T-helper 17 cell (primary cell): ENCODE measurements at regions not wholly inside any gene's neighbourhood (a gene's known extent, or its start where the extent isn't known, plus 50 kb on each side); places are given as distances from the start of the nearest gene placed in this dataset.

ENCODE experiments used
- ATAC-seq: fragments of 150-1000 bp; cut with Tn5 transposase; 2 replicates; pipeline ENCODE4 v1.10.0; 2021; ENCODE audit warnings: mild to moderate bottlenecking, moderate library complexity
- DNase-seq, 3 donors: peaks; one replicate each; pipeline versions ENCODE4 v3.0.0 to v3.0.0-alpha.2; 2020 to 2021
- H3K9me3 ChIP-seq: one replicate; pipeline ENCODE4 v1.7.0; 2013; ENCODE audit warnings: low read length, mild to moderate bottlenecking; ENCODE audit not compliant: control insufficient read depth, poor library complexity, severe bottlenecking
- H3K27ac Mint-ChIP-seq: one replicate; pipeline ENCODE4 v1.8.0; 2022; ENCODE audit warnings: mild to moderate bottlenecking, moderate library complexity, mixed read lengths
- H3K27me3 Mint-ChIP-seq: one replicate; pipeline ENCODE4 v1.8.0; 2022; ENCODE audit warnings: mixed read lengths
- H3K36me3 Mint-ChIP-seq: one replicate; pipeline ENCODE4 v1.8.0; 2022; ENCODE audit warnings: low read depth, mixed read lengths
- H3K4me1 Mint-ChIP-seq: one replicate; pipeline ENCODE4 v1.8.0; 2022; ENCODE audit warnings: mild to moderate bottlenecking, mixed read lengths
- H3K4me3 Mint-ChIP-seq: one replicate; pipeline ENCODE4 v1.8.0; 2022; ENCODE audit warnings: mild to moderate bottlenecking, moderate library complexity, mixed read lengths

GRCh38 chr22:27185760-27186302 lies 528.4 kb downstream of the MIAT start:
- no peak for ATAC-seq

GRCh38 chr22:27186643-27187042 lies 529.3 kb downstream of the MIAT start:
- no peaks in the 10 kb centered on the region for H3K36me3 Mint-ChIP-seq
- H3K4me1 Mint-ChIP-seq: no peaks in the 10 kb centered on the region
- H3K4me3 Mint-ChIP-seq: no peak overlapping the region
- H3K27me3 Mint-ChIP-seq: peaks cover 13% of the 10 kb centered on the region
- ATAC-seq (no peak), DNase-seq (no peak)
- H3K9me3 ChIP-seq: no peaks in the 10 kb centered on the region
- no peak overlapping the region for H3K27ac Mint-ChIP-seq

More at GRCh38 chr22:27185760-27186302, 528.4 kb downstream of the MIAT start:
- peaks cover 13% of the 10 kb centered on the region for H3K27me3 Mint-ChIP-seq
- DNase-seq: no peak
- H3K4me3 Mint-ChIP-seq: no peak overlapping the region
- H3K27ac Mint-ChIP-seq: no peak overlapping the region
- H3K36me3 Mint-ChIP-seq: no peaks in the 10 kb centered on the region
- H3K4me1 Mint-ChIP-seq: no peaks in the 10 kb centered on the region
- no peaks in the 10 kb centered on the region for H3K9me3 ChIP-seq

GRCh38 chr22:27192135-27192829 lies 534.9 kb downstream of the MIAT start:
- DNase-seq: no peak
- Mint-ChIP-seq H3K4me1 (no peaks in the 10 kb centered on the region), H3K27me3 (peaks cover 12% of the 10 kb centered on the region), H3K27ac (no peak overlapping the region), H3K36me3 (no peaks in the 10 kb centered on the region), H3K4me3 (no peak overlapping the region)
- no peaks in the 10 kb centered on the region for H3K9me3 ChIP-seq
- no peak for ATAC-seq

- no peaks in the 10 kb centered on the region for H3K36me3 Mint-ChIP-seq
- H3K4me1 Mint-ChIP-seq: no peaks in the 10 kb centered on the region
- no peak for DNase-seq
Measured at GRCh38 chr22:27193215-27193614, 535.8 kb downstream of the MIAT start.

GRCh38 chr22:27193636-27194035 lies 536.2 kb downstream of the MIAT start:
- peaks cover 10% of the 10 kb centered on the region for H3K27me3 Mint-ChIP-seq
- H3K4me3 Mint-ChIP-seq: no peak overlapping the region
- H3K36me3 Mint-ChIP-seq: no peaks in the 10 kb centered on the region
- DNase-seq (no peak), ATAC-seq (no peak)
- H3K9me3 ChIP-seq: no peaks in the 10 kb centered on the region
- H3K27ac Mint-ChIP-seq: no peak overlapping the region
- no peaks in the 10 kb centered on the region for H3K4me1 Mint-ChIP-seq

More at GRCh38 chr22:27193215-27193614, 535.8 kb downstream of the MIAT start:
- no peak overlapping the region for H3K27ac Mint-ChIP-seq
- no peaks in the 10 kb centered on the region for H3K9me3 ChIP-seq
- H3K27me3 Mint-ChIP-seq: peaks cover 12% of the 10 kb centered on the region
- H3K4me3 Mint-ChIP-seq: no peak overlapping the region
- ATAC-seq: no peak

- Mint-ChIP-seq H3K4me1 (no peaks in the 10 kb centered on the region), H3K4me3 (no peak overlapping the region), H3K27me3 (peaks cover 6% of the 10 kb centered on the region), H3K36me3 (no peaks in the 10 kb centered on the region), H3K27ac (no peak overlapping the region)
- ATAC-seq (no peak), DNase-seq (no peak)
- H3K9me3 ChIP-seq: no peaks in the 10 kb centered on the region
Measured at GRCh38 chr22:27194096-27194748, 536.8 kb downstream of the MIAT start.

GRCh38 chr22:27195094-27195493 lies 537.7 kb downstream of the MIAT start:
- Mint-ChIP-seq H3K4me1 (no peaks in the 10 kb centered on the region), H3K27me3 (peaks cover 11% of the 10 kb centered on the region), H3K27ac (no peak overlapping the region), H3K4me3 (no peak overlapping the region), H3K36me3 (no peaks in the 10 kb centered on the region)
- H3K9me3 ChIP-seq: no peaks in the 10 kb centered on the region
- DNase-seq (no peak), ATAC-seq (no peak)

GRCh38 chr22:27195494-27195893 lies 538.1 kb downstream of the MIAT start:
- ATAC-seq (no peak), DNase-seq (no peak)
- Mint-ChIP-seq H3K4me1 (no peaks in the 10 kb centered on the region), H3K36me3 (no peaks in the 10 kb centered on the region), H3K27me3 (peaks cover 12% of the 10 kb centered on the region), H3K27ac (no peak overlapping the region), H3K4me3 (no peak overlapping the region)
- H3K9me3 ChIP-seq: no peaks in the 10 kb centered on the region

- peaks cover 12% of the 10 kb centered on the region for H3K27me3 Mint-ChIP-seq
- ATAC-seq (no peak), DNase-seq (no peak)
- no peak overlapping the region for H3K27ac Mint-ChIP-seq
- H3K9me3 ChIP-seq: no peaks in the 10 kb centered on the region
- H3K36me3 Mint-ChIP-seq: no peaks in the 10 kb centered on the region
- H3K4me1 Mint-ChIP-seq: no peaks in the 10 kb centered on the region
- H3K4me3 Mint-ChIP-seq: no peak overlapping the region
Measured at GRCh38 chr22:27196606-27197005, 539.2 kb downstream of the MIAT start.

- Mint-ChIP-seq H3K36me3 (no peaks in the 10 kb centered on the region), H3K4me3 (no peak overlapping the region), H3K4me1 (no peaks in the 10 kb centered on the region), H3K27me3 (peaks cover 12% of the 10 kb centered on the region), H3K27ac (no peak overlapping the region)
- no peak for DNase-seq
- no peak for ATAC-seq
- no peaks in the 10 kb centered on the region for H3K9me3 ChIP-seq
Measured at GRCh38 chr22:27197052-27197451, 539.7 kb downstream of the MIAT start.

- no peak for DNase-seq
- H3K27ac Mint-ChIP-seq: no peak overlapping the region
- no peaks in the 10 kb centered on the region for H3K4me1 Mint-ChIP-seq
- H3K9me3 ChIP-seq: no peaks in the 10 kb centered on the region
- H3K36me3 Mint-ChIP-seq: no peaks in the 10 kb centered on the region
- no peak for ATAC-seq
- H3K27me3 Mint-ChIP-seq: peaks cover 12% of the 10 kb centered on the region
- no peak overlapping the region for H3K4me3 Mint-ChIP-seq
Measured at GRCh38 chr22:27197618-27198017, 540.2 kb downstream of the MIAT start.

- no peak for ATAC-seq
- no peak overlapping the region for H3K27ac Mint-ChIP-seq
- H3K4me3 Mint-ChIP-seq: no peak overlapping the region
- DNase-seq: no peak
- H3K36me3 Mint-ChIP-seq: no peaks in the 10 kb centered on the region
- no peaks in the 10 kb centered on the region for H3K4me1 Mint-ChIP-seq
- H3K9me3 ChIP-seq: no peaks in the 10 kb centered on the region
- peaks cover 13% of the 10 kb centered on the region for H3K27me3 Mint-ChIP-seq
Measured at GRCh38 chr22:27198518-27199035, 541.2 kb downstream of the MIAT start.

- no peak for DNase-seq
- ATAC-seq: no peak
- no peaks in the 10 kb centered on the region for H3K9me3 ChIP-seq
- H3K4me3 Mint-ChIP-seq: no peak overlapping the region
- H3K27ac Mint-ChIP-seq: no peak overlapping the region
- H3K27me3 Mint-ChIP-seq: peaks cover 16% of the 10 kb centered on the region
- H3K36me3 Mint-ChIP-seq: no peaks in the 10 kb centered on the region
- H3K4me1 Mint-ChIP-seq: no peaks in the 10 kb centered on the region
Measured at GRCh38 chr22:27199354-27199753, 542.0 kb downstream of the MIAT start.
